ENCODE measurements at regions not wholly inside any gene's neighbourhood (a gene's known extent, or its start where the extent isn't known, plus 50 kb on each side); places are given as distances from the start of the nearest gene placed in this dataset.

DNA sequence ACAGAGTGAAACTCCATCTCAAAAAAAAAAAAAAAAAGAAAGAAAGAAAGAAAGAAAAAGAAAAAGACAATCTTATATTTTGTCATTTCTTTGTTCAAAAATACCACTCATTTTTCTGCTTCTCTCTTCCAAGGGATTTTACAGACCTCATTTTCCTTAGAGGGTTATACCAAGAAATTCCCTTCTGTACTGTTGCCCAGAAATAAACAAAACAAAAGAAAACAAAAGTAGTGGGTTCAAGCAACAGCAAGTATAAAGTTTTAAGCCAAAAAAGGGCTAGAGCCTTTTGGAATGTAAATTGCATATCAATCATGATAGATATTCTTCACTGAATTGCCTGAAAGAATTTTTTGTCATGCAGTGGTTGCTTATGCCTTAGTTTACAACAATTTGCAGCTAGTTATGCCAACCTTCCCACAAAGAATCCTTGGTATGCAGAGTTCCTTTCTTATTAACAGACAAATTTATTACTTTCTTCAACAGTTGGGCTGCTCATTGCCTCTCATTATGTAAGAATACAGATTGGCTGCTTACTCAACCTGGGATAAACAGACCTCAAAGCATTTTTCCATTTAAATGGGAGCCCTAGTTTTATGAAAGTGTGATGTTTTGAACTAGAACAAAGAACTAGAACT, 129.1 kb upstream of the PPFIA2 start:
- H3K27ac ChIP-seq (ENCODE audit: low read length in 2 of 2): no peak overlapping the region
- intact Hi-C loops (cut with micrococcal nuclease): no loop called here
- no peak overlapping the region for H3K9ac ChIP-seq (ENCODE audit: low read length)
- no peaks in the 10 kb centered on the region for H3K9me3 ChIP-seq (ENCODE audit: control extremely low read depth in 1 of 3, control insufficient read depth in 2 of 3, insufficient read depth in 1 of 3, low read length in 2 of 3)
- TF ChIP-seq EZH2 (IDR thresholded peaks at IDR 0.05; ENCODE audit: borderline replicate concordance, insufficient read depth, low read depth, low read length, poor library complexity, severe bottlenecking): no peak
- TF ChIP-seq, protein P1, sequence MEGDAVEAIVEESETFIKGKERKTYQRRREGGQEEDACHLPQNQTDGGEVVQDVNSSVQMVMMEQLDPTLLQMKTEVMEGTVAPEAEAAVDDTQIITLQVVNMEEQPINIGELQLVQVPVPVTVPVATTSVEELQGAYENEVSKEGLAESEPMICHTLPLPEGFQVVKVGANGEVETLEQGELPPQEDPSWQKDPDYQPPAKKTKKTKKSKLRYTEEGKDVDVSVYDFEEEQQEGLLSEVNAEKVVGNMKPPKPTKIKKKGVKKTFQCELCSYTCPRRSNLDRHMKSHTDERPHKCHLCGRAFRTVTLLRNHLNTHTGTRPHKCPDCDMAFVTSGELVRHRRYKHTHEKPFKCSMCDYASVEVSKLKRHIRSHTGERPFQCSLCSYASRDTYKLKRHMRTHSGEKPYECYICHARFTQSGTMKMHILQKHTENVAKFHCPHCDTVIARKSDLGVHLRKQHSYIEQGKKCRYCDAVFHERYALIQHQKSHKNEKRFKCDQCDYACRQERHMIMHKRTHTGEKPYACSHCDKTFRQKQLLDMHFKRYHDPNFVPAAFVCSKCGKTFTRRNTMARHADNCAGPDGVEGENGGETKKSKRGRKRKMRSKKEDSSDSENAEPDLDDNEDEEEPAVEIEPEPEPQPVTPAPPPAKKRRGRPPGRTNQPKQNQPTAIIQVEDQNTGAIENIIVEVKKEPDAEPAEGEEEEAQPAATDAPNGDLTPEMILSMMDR (IDR thresholded peaks at IDR 0.05): no peak
- no peak overlapping the region for H3K4me3 ChIP-seq (ENCODE audit: control extremely low read depth in 1 of 5, extremely low read depth in 1 of 5, insufficient read depth in 1 of 5, low read depth in 2 of 5, low read length in 4 of 5)
- no peak overlapping the region for H2AFZ ChIP-seq (ENCODE audit: insufficient read depth, low read depth, low read length, poor library complexity, severe bottlenecking)
- CTCF ChIA-PET: no interaction called here
- no peaks in the 10 kb centered on the region for H3K27me3 ChIP-seq (replicated peaks in 1 of 4; ENCODE audit: control extremely low read depth in 1 of 4, control insufficient read depth in 3 of 4, insufficient read depth in 4 of 4, low read length in 3 of 4)
- no peaks in the 10 kb centered on the region for H3K4me1 Mint-ChIP-seq
- no peaks in the 10 kb centered on the region for H3K36me3 ChIP-seq (replicated peaks in 1 of 2; ENCODE audit: control extremely low read depth in 1 of 2, control insufficient read depth in 1 of 2, extremely low read depth in 1 of 2, insufficient read depth in 2 of 2, low read length in 1 of 2)
- H3K27ac Mint-ChIP-seq: no peak overlapping the region
- DNase-seq: no peak
- no peak for ATAC-seq (ENCODE audit: low read depth)
- H3K4me1 ChIP-seq (ENCODE audit: control insufficient read depth in 2 of 2, insufficient read depth in 2 of 2, low read length in 2 of 2): no peaks in the 10 kb centered on the region
- POLR2A ChIA-PET: no interaction called here
- H3K27me3 Mint-ChIP-seq: no peaks in the 10 kb centered on the region
- no peaks in the 10 kb centered on the region for H3K79me2 ChIP-seq (ENCODE audit: control insufficient read depth, insufficient read depth, low read length)
- H3K4me2 ChIP-seq (replicated peaks; ENCODE audit: low read depth, low read length, poor library complexity, severe bottlenecking): no peak overlapping the region
- peaks cover 2% of the 10 kb centered on the region for H3K9me3 Mint-ChIP-seq (ENCODE audit: insufficient read depth)
- no peak overlapping the region for H3K4me3 Mint-ChIP-seq
- H4K20me1 ChIP-seq (ENCODE audit: control insufficient read depth, insufficient read depth, low read length, poor library complexity, severe bottlenecking): no peaks in the 10 kb centered on the region

GRCh38 chr12:81874586-81874985, 115.4 kb upstream of the PPFIA2 start:
- Histone ChIP-seq H3K9ac (ENCODE audit: low read length) (no peak overlapping the region), H3K27me3 (replicated peaks in 1 of 4; ENCODE audit: control extremely low read depth in 1 of 4, control insufficient read depth in 3 of 4, insufficient read depth in 4 of 4, low read length in 3 of 4) (no peaks in the 10 kb centered on the region), H3K9me3 (ENCODE audit: control extremely low read depth in 1 of 3, control insufficient read depth in 2 of 3, insufficient read depth in 1 of 3, low read length in 2 of 3) (no peaks in the 10 kb centered on the region), H3K36me3 (replicated peaks in 1 of 2; ENCODE audit: control extremely low read depth in 1 of 2, control insufficient read depth in 1 of 2, extremely low read depth in 1 of 2, insufficient read depth in 2 of 2, low read length in 1 of 2) (no peaks in the 10 kb centered on the region), H4K20me1 (ENCODE audit: control insufficient read depth, insufficient read depth, low read length, poor library complexity, severe bottlenecking) (no peaks in the 10 kb centered on the region), H3K79me2 (ENCODE audit: control insufficient read depth, insufficient read depth, low read length) (no peaks in the 10 kb centered on the region), H3K4me1 (ENCODE audit: control insufficient read depth in 2 of 2, insufficient read depth in 2 of 2, low read length in 2 of 2) (no peaks in the 10 kb centered on the region), H3K4me3 (ENCODE audit: control extremely low read depth in 1 of 5, extremely low read depth in 1 of 5, insufficient read depth in 1 of 5, low read depth in 2 of 5, low read length in 4 of 5) (no peak overlapping the region), H2AFZ (ENCODE audit: insufficient read depth, low read depth, low read length, poor library complexity, severe bottlenecking) (no peak overlapping the region), H3K4me2 (replicated peaks; ENCODE audit: low read depth, low read length, poor library complexity, severe bottlenecking) (no peak overlapping the region), H3K27ac (ENCODE audit: low read length in 2 of 2) (no peak overlapping the region)
- no peak for DNase-seq
- H3K27me3 Mint-ChIP-seq: no peaks in the 10 kb centered on the region
- ChIA-PET CTCF (no interaction called here), POLR2A (no interaction called here)
- H3K4me1 Mint-ChIP-seq: no peaks in the 10 kb centered on the region
- H3K27ac Mint-ChIP-seq: no peak overlapping the region
- H3K9me3 Mint-ChIP-seq (ENCODE audit: insufficient read depth): peaks cover 4% of the 10 kb centered on the region
- no peak overlapping the region for H3K4me3 Mint-ChIP-seq
- no peak for ATAC-seq (ENCODE audit: low read depth)
- intact Hi-C loops (cut with micrococcal nuclease): no loop called here
- no CpG with 5 or more reads among the region's 2 CpGs for WGBS (ENCODE audit: insufficient coverage)
- TF ChIP-seq, protein P1 (IDR thresholded peaks at IDR 0.05): no peak
- no peak for TF ChIP-seq EZH2 (IDR thresholded peaks at IDR 0.05; ENCODE audit: borderline replicate concordance, insufficient read depth, low read depth, low read length, poor library complexity, severe bottlenecking)
